ENCODE measurements at regions not wholly inside any gene's neighbourhood (a gene's known extent, or its start where the extent isn't known, plus 50 kb on each side); places are given as distances from the start of the nearest gene placed in this dataset.

- SMC1A ChIA-PET (ENCODE audit: uncharacterized antibody, unreplicated experiment): interaction anchor here (0.8 kb wide), 1 partner anchor 9 kb away, joined by 3 read pairs; no protein-coding TSS in a partner anchor
- Histone ChIP-seq H3K4me1 (ENCODE audit: control insufficient read depth, insufficient read depth, low read length) (no peaks in the 10 kb centered on the region), H4K20me1 (ENCODE audit: control insufficient read depth, insufficient read depth) (no peaks in the 10 kb centered on the region), H3K79me2 (ENCODE audit: control insufficient read depth, insufficient read depth, low read length) (no peaks in the 10 kb centered on the region), H3K4me2 (ENCODE audit: control insufficient read depth, insufficient read depth) (no peak overlapping the region), H3K27me3 (replicated peaks in 1 of 2; ENCODE audit: control insufficient read depth in 2 of 2, insufficient read depth in 2 of 2, low read length in 1 of 2) (no peaks in the 10 kb centered on the region), H2AFZ (ENCODE audit: control insufficient read depth, low read depth, low read length) (no peak overlapping the region), H3K4me3 (no peak overlapping the region), H3K9ac (ENCODE audit: control insufficient read depth, insufficient read depth, low read length) (no peak overlapping the region), H3K36me3 (ENCODE audit: control insufficient read depth in 2 of 2, insufficient read depth in 2 of 2, low read length in 1 of 2) (no peaks in the 10 kb centered on the region), H3K27ac (ENCODE audit: control insufficient read depth, insufficient read depth) (no peak overlapping the region), H3K9me3 (replicated peaks; ENCODE audit: control insufficient read depth, insufficient read depth, low read length) (no peaks in the 10 kb centered on the region)
- CTCF ChIA-PET: no interaction called here
- FAIRE-seq (no peak), ATAC-seq (no peak), DNase-seq (ENCODE audit: low read depth, low spot score) (no peak)
- 75% methylated on average over 1 of the region's 1 CpG for WGBS (ENCODE audit: insufficient coverage, insufficient replicate concordance, low lambda C conversion rate, missing lambda C conversion rate)
- BruUV-seq (replicated peaks): no TSS peak
- in situ Hi-C loops (cut with MboI) (no loop called here), intact Hi-C loops (cut with micrococcal nuclease; ENCODE audit: unreplicated experiment) (no loop called here)
- no peak for TF ChIP-seq SP1 (IDR thresholded peaks at IDR 0.05; ENCODE audit: low read depth, low read length)
- TF ChIP-seq YBX1 (IDR thresholded peaks at IDR 0.05): no peak
- TF ChIP-seq IKZF2 (IDR thresholded peaks at IDR 0.05): no peak
- TF ChIP-seq ZNF274 (IDR thresholded peaks at IDR 0.05; ENCODE audit: insufficient read depth, insufficient read length): no peak
- TF ChIP-seq IRF3 (IDR thresholded peaks at IDR 0.05): no peak
- no peak for TF ChIP-seq SIN3A (IDR thresholded peaks at IDR 0.05; ENCODE audit: low read depth, low read length)
- TF ChIP-seq E2F8 (IDR thresholded peaks at IDR 0.05; ENCODE audit: low read depth, partially characterized antibody): no peak
- TF ChIP-seq NFYB (IDR thresholded peaks at IDR 0.05; ENCODE audit: insufficient read depth, low read depth, low read length): no peak
- no peak for TF ChIP-seq FOXK2 (IDR thresholded peaks at IDR 0.05)
- TF ChIP-seq CREB1 (IDR thresholded peaks at IDR 0.05; ENCODE audit: low read depth): no peak
- no peak for TF ChIP-seq SPI1 (IDR thresholded peaks at IDR 0.05; ENCODE audit: borderline replicate concordance, insufficient read depth, low read depth, low read length)
- TF ChIP-seq ZBTB4 (CRISPR knock-in tag; IDR thresholded peaks at IDR 0.05): no peak
- no peak for TF ChIP-seq PAX5 (IDR thresholded peaks at IDR 0.05; ENCODE audit: borderline replicate concordance, low read depth, low read length)
- TF ChIP-seq EED (IDR thresholded peaks at IDR 0.05; ENCODE audit: low read depth): no peak
- TF ChIP-seq TAF1 (IDR thresholded peaks at IDR 0.05; ENCODE audit: borderline replicate concordance, low read depth, low read length): no peak
- no peak for TF ChIP-seq USF1 (IDR thresholded peaks at IDR 0.05; ENCODE audit: borderline replicate concordance, extremely low read length, insufficient read depth, low read depth, low read length)
- no peak for TF ChIP-seq NR2C2 (IDR thresholded peaks at IDR 0.05; ENCODE audit: borderline replicate concordance, control insufficient read depth, insufficient read length, low read depth)
- TF ChIP-seq ESRRA (IDR thresholded peaks at IDR 0.05; ENCODE audit: low read length): no peak
- POLR2A ChIA-PET: no interaction called here
- RAD21 ChIA-PET (ENCODE audit: unreplicated experiment): no interaction called here
Measured at GRCh38 chr2:63668000-63668399, 79.2 kb downstream of the MDH1 start.

Measured in GM12878 (cell line).